OCI-LY7 (cell line): ENCODE measurements at regions not wholly inside any gene's neighbourhood (a gene's known extent, or its start where the extent isn't known, plus 50 kb on each side); places are given as distances from the start of the nearest gene placed in this dataset.

Source experiments
- EZH2phosphoT487 ChIP-seq: fragments of 200-600 bp; sonication (generic); IDR thresholded peaks from 2 replicates; pipeline ENCODE4 v1.6.1; 2018; ENCODE audit warnings: low read depth, borderline replicate concordance, mild to moderate bottlenecking, mixed run types, antibody characterized with exemption, low read length, moderate library complexity, mixed read lengths
- TF ChIP-seq, protein P1 (sequence below): fragments of 200-600 bp; sonication (generic); conservative IDR thresholded peaks from 2 replicates; pipeline ENCODE4 v1.5.1; 2014; ENCODE audit warnings: mild to moderate bottlenecking, antibody characterized with exemption, low read length, moderate library complexity, mixed read lengths

DNA sequence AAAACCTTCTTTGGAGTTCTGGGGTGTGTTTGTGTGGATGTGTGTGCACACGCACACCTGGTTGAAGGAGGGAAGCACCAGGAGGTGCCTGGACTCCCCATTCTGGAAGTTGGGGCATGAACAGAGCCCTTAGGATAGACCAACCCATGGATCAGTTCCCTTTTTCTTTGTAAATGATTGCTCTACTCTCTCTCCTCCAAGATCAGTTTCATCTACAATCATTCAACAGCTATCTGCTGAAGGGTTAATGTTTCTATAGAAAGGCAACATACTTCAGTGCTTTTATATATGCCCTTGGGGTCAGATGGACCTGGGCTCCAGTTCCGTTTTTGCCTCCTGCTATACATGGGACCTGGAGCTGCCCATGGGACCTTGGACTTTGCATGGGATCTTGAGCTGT, 352.1 kb upstream of the CFAP20DC start:
- TF ChIP-seq, protein P1, sequence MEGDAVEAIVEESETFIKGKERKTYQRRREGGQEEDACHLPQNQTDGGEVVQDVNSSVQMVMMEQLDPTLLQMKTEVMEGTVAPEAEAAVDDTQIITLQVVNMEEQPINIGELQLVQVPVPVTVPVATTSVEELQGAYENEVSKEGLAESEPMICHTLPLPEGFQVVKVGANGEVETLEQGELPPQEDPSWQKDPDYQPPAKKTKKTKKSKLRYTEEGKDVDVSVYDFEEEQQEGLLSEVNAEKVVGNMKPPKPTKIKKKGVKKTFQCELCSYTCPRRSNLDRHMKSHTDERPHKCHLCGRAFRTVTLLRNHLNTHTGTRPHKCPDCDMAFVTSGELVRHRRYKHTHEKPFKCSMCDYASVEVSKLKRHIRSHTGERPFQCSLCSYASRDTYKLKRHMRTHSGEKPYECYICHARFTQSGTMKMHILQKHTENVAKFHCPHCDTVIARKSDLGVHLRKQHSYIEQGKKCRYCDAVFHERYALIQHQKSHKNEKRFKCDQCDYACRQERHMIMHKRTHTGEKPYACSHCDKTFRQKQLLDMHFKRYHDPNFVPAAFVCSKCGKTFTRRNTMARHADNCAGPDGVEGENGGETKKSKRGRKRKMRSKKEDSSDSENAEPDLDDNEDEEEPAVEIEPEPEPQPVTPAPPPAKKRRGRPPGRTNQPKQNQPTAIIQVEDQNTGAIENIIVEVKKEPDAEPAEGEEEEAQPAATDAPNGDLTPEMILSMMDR: no peak
- TF ChIP-seq EZH2phosphoT487: no peak
